Stimulated activated naive CD8-positive, alpha-beta T cell treated with anti-CD3 and anti-CD28 coated beads, Interleukin-15, Interleukin-2, amounts not matched to agents 100 ng/mL and 50 ng/mL, for 24 hours (primary cell): ENCODE measurements at regions not wholly inside any gene's neighbourhood (a gene's known extent, or its start where the extent isn't known, plus 50 kb on each side); places are given as distances from the start of the nearest gene placed in this dataset.
"Not testable (repeated sequence)": the region's sequence is repeated elsewhere in the genome, so short reads cannot be mapped to it uniquely, and the experiment has no call there.

Experiments used
- H3K27ac Mint-ChIP-seq: one replicate; pipeline ENCODE4 v1.8.0; 2021; ENCODE audit warnings: mild to moderate bottlenecking, mixed read lengths
- H3K27me3 Mint-ChIP-seq: one replicate; pipeline ENCODE4 v1.8.0; 2021; ENCODE audit warnings: mixed read lengths
- H3K36me3 Mint-ChIP-seq: one replicate; pipeline ENCODE4 v1.8.0; 2021; ENCODE audit warnings: low read depth, mixed read lengths
- H3K4me1 Mint-ChIP-seq: one replicate; pipeline ENCODE4 v1.8.0; 2021; ENCODE audit warnings: low read depth, mixed read lengths
- H3K4me3 Mint-ChIP-seq: one replicate; pipeline ENCODE4 v1.8.0; 2021; ENCODE audit warnings: mild to moderate bottlenecking, mixed read lengths
- H3K9me3 Mint-ChIP-seq: one replicate; pipeline ENCODE4 v1.8.0; 2021; ENCODE audit warnings: mixed read lengths

- Mint-ChIP-seq H3K9me3 (peaks cover 3% of the 10 kb centered on the region), H3K27ac (no peak overlapping the region), H3K27me3 (no peaks in the 10 kb centered on the region), H3K4me3 (no peak overlapping the region), H3K36me3 (no peaks in the 10 kb centered on the region), H3K4me1 (no peaks in the 10 kb centered on the region)
Measured at GRCh38 chr13:106102786-106103185, 432.7 kb downstream of the EFNB2 start.

DNA sequence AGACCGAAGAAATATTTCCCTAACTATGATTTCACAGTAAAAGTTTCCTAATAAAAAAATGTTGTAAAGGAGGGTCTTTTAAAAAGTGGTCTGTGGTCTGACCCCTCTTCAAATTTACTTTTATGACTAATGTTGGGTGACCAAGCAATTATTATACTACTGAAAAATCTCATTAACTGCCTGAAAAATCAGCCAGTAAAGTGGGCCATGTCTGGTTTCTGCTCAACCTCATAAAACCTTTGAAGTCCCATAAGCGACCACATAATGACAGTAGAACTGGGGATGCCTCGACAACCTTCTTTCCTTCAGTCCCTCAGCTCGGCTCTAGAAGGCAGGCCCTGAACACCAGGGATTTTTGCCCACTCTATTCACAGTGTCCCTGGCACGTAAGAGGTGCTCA is 434.3 kb downstream of the EFNB2 start:
- Mint-ChIP-seq H3K9me3 (peaks cover 3% of the 10 kb centered on the region), H3K36me3 (no peaks in the 10 kb centered on the region), H3K27me3 (no peaks in the 10 kb centered on the region), H3K4me1 (no peaks in the 10 kb centered on the region), H3K4me3 (no peak overlapping the region), H3K27ac (no peak overlapping the region)

DNA sequence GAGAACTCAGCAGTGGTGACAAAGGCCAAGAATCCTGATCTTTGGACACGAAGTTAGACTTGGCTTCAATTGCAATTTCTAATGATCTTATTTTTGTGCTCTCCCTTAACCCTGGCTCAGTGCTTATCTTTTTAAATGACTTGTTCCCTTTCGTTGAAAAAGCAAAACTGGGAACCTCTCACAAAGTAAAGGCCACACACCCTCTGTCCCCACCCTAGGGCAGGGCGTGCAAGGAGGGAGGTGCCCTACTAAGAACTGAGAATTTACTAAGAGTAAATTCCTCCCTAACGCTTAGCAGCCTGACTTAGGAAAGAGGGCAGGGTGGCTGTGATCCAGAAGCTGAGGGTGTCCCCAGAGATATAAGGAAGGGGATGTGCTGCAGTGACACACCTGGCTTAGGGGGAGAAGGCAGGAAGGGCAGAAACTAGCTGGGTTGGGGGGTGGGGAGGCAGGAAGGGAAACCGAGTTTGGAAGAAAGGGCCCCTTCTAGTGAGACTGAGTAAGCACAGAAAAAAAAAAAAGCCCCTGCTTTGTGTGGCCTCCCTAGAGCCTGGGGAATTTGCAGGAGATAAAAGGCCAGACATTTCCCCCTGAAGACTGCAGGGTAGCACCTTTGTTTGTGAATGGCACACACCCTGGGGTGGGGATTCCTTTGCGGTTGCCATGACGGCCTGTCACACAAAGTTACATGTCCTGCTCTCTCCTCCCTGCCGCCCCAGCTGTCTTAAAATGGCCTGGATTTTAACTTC is 435.1 kb downstream of the EFNB2 start:
- no peaks in the 10 kb centered on the region for H3K36me3 Mint-ChIP-seq
- H3K27ac Mint-ChIP-seq: no peak overlapping the region
- no peaks in the 10 kb centered on the region for H3K27me3 Mint-ChIP-seq
- no peaks in the 10 kb centered on the region for H3K4me1 Mint-ChIP-seq
- H3K9me3 Mint-ChIP-seq: no peaks in the 10 kb centered on the region
- no peak overlapping the region for H3K4me3 Mint-ChIP-seq

DNA sequence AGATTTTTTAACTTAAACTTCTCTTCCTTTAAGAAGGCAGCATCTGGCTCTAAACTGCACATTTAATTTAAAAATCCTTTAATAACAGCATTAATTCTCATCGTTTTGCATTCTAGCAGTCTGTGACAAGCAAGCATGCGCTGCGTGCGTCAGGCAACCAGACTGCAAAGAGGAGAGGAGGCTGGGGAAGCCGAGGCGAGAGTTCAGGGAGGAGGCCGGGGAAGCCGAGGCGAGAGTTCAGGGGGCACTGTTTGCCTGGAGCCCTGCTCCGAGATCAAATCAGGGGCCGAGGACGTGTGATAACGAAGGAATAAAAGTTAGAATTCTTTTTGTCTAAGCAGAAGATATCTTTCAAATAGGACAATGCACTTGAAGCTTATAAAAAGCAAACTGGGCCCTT is 435.7 kb downstream of the EFNB2 start:
- H3K36me3 Mint-ChIP-seq: no peaks in the 10 kb centered on the region
- no peak overlapping the region for H3K4me3 Mint-ChIP-seq
- no peaks in the 10 kb centered on the region for H3K27me3 Mint-ChIP-seq
- no peaks in the 10 kb centered on the region for H3K9me3 Mint-ChIP-seq
- no peaks in the 10 kb centered on the region for H3K4me1 Mint-ChIP-seq
- no peak overlapping the region for H3K27ac Mint-ChIP-seq

DNA sequence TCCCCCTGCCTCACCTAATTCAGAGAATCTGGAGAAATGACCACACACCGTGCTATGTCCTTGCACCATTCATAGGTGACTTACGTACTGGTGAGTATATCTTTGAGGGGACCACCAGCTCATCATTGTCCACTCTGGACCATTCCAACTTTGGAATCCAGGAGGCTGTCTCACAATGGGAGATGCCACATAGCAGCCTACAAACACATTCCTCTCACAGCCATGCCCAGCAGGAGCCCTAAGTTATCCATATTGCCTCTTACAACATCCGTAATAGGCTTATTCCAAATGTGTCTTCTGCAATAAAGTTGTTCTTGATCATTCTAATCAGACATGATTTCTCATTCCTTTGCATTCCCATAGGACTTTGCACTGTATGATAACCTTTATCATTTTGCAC is 436.7 kb downstream of the EFNB2 start:
- Mint-ChIP-seq H3K4me1 (no peaks in the 10 kb centered on the region), H3K36me3 (no peaks in the 10 kb centered on the region), H3K9me3 (no peaks in the 10 kb centered on the region), H3K27me3 (no peaks in the 10 kb centered on the region), H3K27ac (no peak overlapping the region), H3K4me3 (no peak overlapping the region)

GRCh38 chr13:106096661-106097092 is 438.8 kb downstream of the EFNB2 start:
- Mint-ChIP-seq H3K36me3 (no peaks in the 10 kb centered on the region), H3K4me1 (no peaks in the 10 kb centered on the region), H3K27ac (no peak overlapping the region), H3K4me3 (no peak overlapping the region), H3K9me3 (no peaks in the 10 kb centered on the region), H3K27me3 (no peaks in the 10 kb centered on the region)

DNA sequence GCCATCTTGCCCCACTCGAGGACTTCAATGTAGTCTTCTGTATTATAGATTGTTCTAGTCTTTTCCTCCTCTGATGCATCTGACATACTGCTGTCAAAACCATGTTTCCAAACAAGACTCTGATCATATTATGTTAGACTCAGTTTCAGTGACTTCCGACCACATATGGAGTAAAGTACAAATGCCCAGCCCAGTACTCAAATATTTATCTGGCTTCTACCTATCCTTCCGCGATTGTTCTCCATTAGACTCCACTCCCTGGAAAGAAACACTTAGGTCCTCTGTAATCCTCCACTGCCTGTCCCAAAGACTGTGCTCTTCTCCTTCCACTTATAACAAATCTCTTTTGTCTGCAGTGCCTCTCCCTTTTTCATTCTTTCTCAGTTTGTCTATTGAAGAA is 439.5 kb downstream of the EFNB2 start:
- H3K4me1 Mint-ChIP-seq: no peaks in the 10 kb centered on the region
- H3K27me3 Mint-ChIP-seq: no peaks in the 10 kb centered on the region
- H3K27ac Mint-ChIP-seq: no peak overlapping the region
- H3K9me3 Mint-ChIP-seq: no peaks in the 10 kb centered on the region
- no peak overlapping the region for H3K4me3 Mint-ChIP-seq
- no peaks in the 10 kb centered on the region for H3K36me3 Mint-ChIP-seq

DNA sequence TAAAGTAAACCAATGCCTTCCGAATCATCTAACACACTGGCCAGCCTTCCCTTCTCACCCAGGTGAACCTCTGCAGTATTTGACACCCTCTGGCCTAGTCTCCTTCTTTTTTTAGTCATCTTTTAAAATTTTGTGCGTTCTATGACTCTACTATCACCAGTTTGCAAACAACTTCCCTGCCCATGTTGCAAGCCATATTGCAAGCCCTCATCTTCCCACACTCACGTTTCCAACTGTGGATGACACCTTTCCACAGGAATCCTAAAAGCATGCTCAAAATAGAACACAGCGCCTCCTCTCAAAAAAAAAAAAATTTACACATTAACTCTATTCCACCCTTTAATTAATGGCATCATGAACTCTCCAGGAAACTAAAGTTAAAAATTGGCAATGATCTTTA is 440.1 kb downstream of the EFNB2 start:
- Mint-ChIP-seq H3K36me3 (no peaks in the 10 kb centered on the region), H3K9me3 (no peaks in the 10 kb centered on the region), H3K27ac (no peak overlapping the region), H3K27me3 (no peaks in the 10 kb centered on the region), H3K4me1 (no peaks in the 10 kb centered on the region), H3K4me3 (no peak overlapping the region)

DNA sequence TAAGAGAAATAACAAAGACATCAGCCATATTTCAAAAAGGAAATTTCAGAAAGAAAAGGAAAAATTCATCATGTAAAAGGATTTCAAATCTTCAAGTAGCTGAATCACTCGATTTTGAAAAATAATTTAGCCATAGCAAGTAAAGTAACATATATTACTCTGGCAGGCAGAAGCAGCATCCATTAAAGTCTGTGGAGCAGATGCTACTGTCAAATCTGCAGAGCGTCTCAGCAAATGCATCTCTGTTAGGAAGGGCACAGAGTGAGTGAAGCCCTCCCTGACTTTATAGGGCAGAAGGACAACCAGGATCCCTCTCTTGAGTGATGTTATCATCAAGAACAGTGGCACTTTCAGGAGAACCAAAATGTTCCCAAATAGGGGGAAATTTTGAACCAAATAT is 445.5 kb downstream of the EFNB2 start:
- Mint-ChIP-seq H3K27me3 (no peaks in the 10 kb centered on the region), H3K9me3 (no peaks in the 10 kb centered on the region), H3K36me3 (no peaks in the 10 kb centered on the region), H3K4me1 (no peaks in the 10 kb centered on the region), H3K4me3 (no peak overlapping the region), H3K27ac (no peak overlapping the region)

DNA sequence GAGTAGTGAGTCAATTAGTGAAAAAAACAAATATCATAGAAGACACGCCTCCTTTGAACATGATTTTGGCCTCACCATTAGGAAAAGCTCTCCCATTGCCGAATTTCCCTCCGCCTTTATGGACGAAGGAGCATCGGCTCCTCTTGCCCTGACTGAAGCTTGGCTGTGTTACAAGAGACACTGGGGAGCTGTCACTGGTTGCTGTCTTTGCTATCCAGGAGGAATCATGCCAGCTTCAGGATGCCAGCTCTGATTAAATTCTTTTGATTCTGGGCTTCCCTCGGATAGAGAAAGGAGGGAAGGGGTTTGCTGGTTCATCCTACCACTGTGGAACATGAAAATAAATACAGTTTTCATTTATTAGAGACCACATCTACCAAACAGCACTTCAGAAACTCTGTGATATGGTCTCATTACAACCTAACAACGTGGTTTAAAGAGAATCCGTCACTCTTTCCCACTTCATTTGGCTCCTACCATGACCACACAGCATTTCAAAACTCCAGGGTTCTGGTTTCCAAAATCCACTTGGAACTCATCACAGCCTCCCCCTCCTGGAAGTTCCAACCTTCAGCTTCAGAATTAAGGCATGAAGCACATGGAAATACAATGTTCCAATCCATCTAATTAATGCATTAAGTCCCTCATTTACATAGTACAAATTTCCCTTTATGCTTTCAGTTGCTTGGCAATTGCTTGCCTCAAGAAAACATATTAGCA is 446.0 kb downstream of the EFNB2 start:
- H3K36me3 Mint-ChIP-seq: no peaks in the 10 kb centered on the region
- no peaks in the 10 kb centered on the region for H3K9me3 Mint-ChIP-seq
- no peaks in the 10 kb centered on the region for H3K27me3 Mint-ChIP-seq
- H3K4me3 Mint-ChIP-seq: no peak overlapping the region
- no peak overlapping the region for H3K27ac Mint-ChIP-seq
- H3K4me1 Mint-ChIP-seq: no peaks in the 10 kb centered on the region

GRCh38 chr13:106088085-106088484 is 447.4 kb downstream of the EFNB2 start:
- Mint-ChIP-seq H3K4me1 (no peaks in the 10 kb centered on the region), H3K27ac (no peak overlapping the region), H3K27me3 (no peaks in the 10 kb centered on the region), H3K36me3 (no peaks in the 10 kb centered on the region), H3K9me3 (no peaks in the 10 kb centered on the region), H3K4me3 (no peak overlapping the region)

DNA sequence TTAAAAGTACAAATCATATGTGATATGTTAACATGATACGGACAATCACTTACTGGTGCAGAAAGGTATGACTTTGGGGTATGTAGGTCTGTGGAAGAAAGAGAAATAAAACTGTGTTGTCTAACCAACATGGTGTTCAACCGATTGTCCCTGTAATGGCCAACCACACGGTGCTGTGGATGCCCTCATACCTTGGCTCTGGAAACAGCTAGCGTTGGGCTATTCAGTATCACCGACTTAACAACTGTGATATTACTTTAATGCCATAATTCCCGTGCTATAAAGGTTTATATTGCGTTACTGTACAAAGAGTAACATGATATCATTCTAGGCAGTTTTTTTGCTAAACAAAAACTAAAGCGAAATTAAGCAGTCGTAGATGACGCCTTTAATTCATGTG is 448.3 kb downstream of the EFNB2 start:
- Mint-ChIP-seq H3K27ac (no peak overlapping the region), H3K4me1 (no peaks in the 10 kb centered on the region), H3K27me3 (no peaks in the 10 kb centered on the region), H3K4me3 (no peak overlapping the region), H3K9me3 (no peaks in the 10 kb centered on the region), H3K36me3 (no peaks in the 10 kb centered on the region)

GRCh38 chr13:106083620-106084350 is 451.7 kb downstream of the EFNB2 start:
- no peaks in the 10 kb centered on the region for H3K36me3 Mint-ChIP-seq
- no peaks in the 10 kb centered on the region for H3K4me1 Mint-ChIP-seq
- H3K27ac Mint-ChIP-seq: no peak overlapping the region
- H3K4me3 Mint-ChIP-seq: no peak overlapping the region
- peaks cover 4% of the 10 kb centered on the region for H3K27me3 Mint-ChIP-seq
- peaks cover 3% of the 10 kb centered on the region for H3K9me3 Mint-ChIP-seq

DNA sequence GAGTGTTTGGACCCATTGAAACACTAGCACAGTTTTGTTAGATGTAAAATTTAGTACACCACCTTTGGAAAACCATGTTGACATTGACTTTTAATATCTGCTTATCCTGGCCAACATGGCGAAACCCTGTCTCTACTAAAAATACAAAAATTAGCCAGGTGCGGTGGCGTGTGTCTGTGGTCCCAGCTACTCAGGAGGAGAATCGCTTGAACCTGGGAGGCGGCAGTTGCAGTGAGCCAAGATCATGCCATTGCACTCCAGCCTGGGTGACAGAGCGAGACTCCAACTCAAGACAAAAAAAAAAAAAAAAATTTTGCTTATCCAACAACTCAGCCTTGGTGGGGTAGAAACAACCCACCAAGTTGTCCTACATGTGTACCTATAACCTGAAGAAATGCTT is 454.2 kb downstream of the EFNB2 start:
- not testable (repeated sequence) for H3K27ac Mint-ChIP-seq, H3K4me3 Mint-ChIP-seq, H3K4me1 Mint-ChIP-seq, H3K27me3 Mint-ChIP-seq, H3K9me3 Mint-ChIP-seq, H3K36me3 Mint-ChIP-seq

- H3K36me3 Mint-ChIP-seq: no peaks in the 10 kb centered on the region
- no peak overlapping the region for H3K4me3 Mint-ChIP-seq
- no peak overlapping the region for H3K27ac Mint-ChIP-seq
- peaks cover 6% of the 10 kb centered on the region for H3K27me3 Mint-ChIP-seq
- no peaks in the 10 kb centered on the region for H3K4me1 Mint-ChIP-seq
- peaks cover 3% of the 10 kb centered on the region for H3K9me3 Mint-ChIP-seq
Measured at GRCh38 chr13:106078191-106078590, 457.3 kb downstream of the EFNB2 start.
